NCI-H82 (cell line): ENCODE measurements at regions not wholly inside any gene's neighbourhood (a gene's known extent, or its start where the extent isn't known, plus 50 kb on each side); places are given as distances from the start of the nearest gene placed in this dataset.
"Not testable (repeated sequence)": the region's sequence is repeated elsewhere in the genome, so short reads cannot be mapped to it uniquely, and the experiment has no call there.

ENCODE experiments used
- DNase-seq: peaks from one replicate; lab custom pipeline; 2025; lab: John Stamatoyannopoulos, UW

GRCh38 chr13:62407871-62408270 is 992.2 kb upstream of the PCDH20 start:
- no peak for DNase-seq

GRCh38 chr13:62388515-62388914 is 972.9 kb upstream of the PCDH20 start:
- no peak for DNase-seq

GRCh38 chr13:62387647-62388046 is 972.0 kb upstream of the PCDH20 start:
- peak; percentile 35 for DNase-seq

- DNase-seq, result not testable (repeated sequence)
Observed at GRCh38 chr13:62379241-62379640, 963.6 kb upstream of the PCDH20 start.

GRCh38 chr13:62377838-62378237 is 962.2 kb upstream of the PCDH20 start:
- DNase-seq, result no peak

- peak; percentile 42 for DNase-seq
Observed at GRCh38 chr13:62375653-62376052, 960.0 kb upstream of the PCDH20 start.

GRCh38 chr13:62371737-62372136 is 956.1 kb upstream of the PCDH20 start:
- DNase-seq, result no peak

- not testable (repeated sequence) for DNase-seq
Observed at GRCh38 chr13:62367971-62368370, 952.3 kb upstream of the PCDH20 start.

- DNase-seq, result peak; percentile 36
Observed at GRCh38 chr13:62360609-62361008, 945.0 kb upstream of the PCDH20 start.

GRCh38 chr13:62358646-62358932 is 942.9 kb upstream of the PCDH20 start:
- no peak for DNase-seq

GRCh38 chr13:62357887-62358645 is 942.4 kb upstream of the PCDH20 start:
- peak; percentile 78 for DNase-seq

- no peak for DNase-seq
Observed at GRCh38 chr13:62356977-62357376, 941.3 kb upstream of the PCDH20 start.

- DNase-seq, result no peak
Observed at GRCh38 chr13:62337109-62337880, 921.6 kb upstream of the PCDH20 start.

GRCh38 chr13:62336507-62336906 is 920.9 kb upstream of the PCDH20 start:
- no peak for DNase-seq

GRCh38 chr13:62333466-62333865 is 917.8 kb upstream of the PCDH20 start:
- no peak for DNase-seq

- DNase-seq, result no peak
Observed at GRCh38 chr13:62331384-62331783, 915.7 kb upstream of the PCDH20 start.

GRCh38 chr13:62327367-62327766 is 911.7 kb upstream of the PCDH20 start:
- DNase-seq, result no peak

- DNase-seq, result no peak
Observed at GRCh38 chr13:62324842-62325241, 909.2 kb upstream of the PCDH20 start.

- no peak for DNase-seq
Observed at GRCh38 chr13:62321895-62322294, 906.2 kb upstream of the PCDH20 start.

GRCh38 chr13:62321139-62321538 is 905.5 kb upstream of the PCDH20 start:
- no peak for DNase-seq

GRCh38 chr13:62320129-62321108 is 904.8 kb upstream of the PCDH20 start:
- peak; percentile 82 for DNase-seq

GRCh38 chr13:62309904-62310303 is 894.3 kb upstream of the PCDH20 start:
- peak; percentile 12 for DNase-seq
